Nucleus accumbens (tissue), 56 donors: ENCODE measurements at regions not wholly inside any gene's neighbourhood (a gene's known extent, or its start where the extent isn't known, plus 50 kb on each side); places are given as distances from the start of the nearest gene placed in this dataset.

Experiments
- DNase-seq, 56 donors: peaks; one replicate each; lab custom pipeline; 2025; lab: John Stamatoyannopoulos, UW

GRCh38 chr13:44197791-44198770 is 175.5 kb upstream of the SERP2 start:
- no peak for DNase-seq

DNA sequence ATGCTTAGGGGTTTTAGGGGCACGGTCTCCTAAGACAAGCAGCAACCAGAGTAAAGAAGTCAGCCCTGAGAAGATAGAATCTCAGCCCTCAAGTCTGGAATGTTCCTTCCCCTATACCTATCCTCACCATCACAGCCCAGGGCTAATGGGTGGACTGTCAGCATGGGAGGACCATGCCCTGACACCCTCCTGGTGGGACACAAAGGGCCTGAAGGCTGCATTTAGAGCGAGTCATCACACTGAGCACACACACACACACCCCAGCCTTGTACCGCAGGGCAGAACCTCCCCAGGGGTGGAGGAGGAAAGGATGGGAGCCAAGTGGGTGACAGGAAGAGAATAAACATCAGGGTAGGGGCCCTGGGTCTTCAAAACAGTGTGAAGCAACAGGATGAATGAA is 174.8 kb upstream of the SERP2 start:
- no peak for DNase-seq

- peak in 2 of 56 donors; percentile 8 to 11 for DNase-seq
Measured at GRCh38 chr13:44199627-44200207, 173.9 kb upstream of the SERP2 start.

DNA sequence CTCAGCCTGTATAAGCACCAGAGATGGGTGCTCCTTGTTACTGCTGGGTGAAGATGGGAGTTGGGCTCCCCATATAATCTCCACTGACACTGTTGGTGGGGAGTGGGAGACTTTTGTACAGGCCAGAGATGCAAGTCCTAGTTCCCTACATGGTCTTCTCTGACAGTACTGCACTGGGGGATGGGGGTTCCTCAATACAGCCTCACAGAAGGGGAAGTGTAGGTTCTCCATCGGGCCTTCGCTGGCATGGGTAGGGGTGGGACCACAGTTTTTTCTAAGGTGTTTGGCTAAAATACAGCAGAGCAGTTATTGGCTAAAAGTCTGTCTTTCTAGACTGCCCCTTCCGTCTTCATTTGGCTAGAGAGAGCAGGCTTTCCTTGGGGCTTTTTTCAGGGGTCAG is 167.2 kb upstream of the SERP2 start:
- no peak for DNase-seq

- DNase-seq = no peak
Measured at GRCh38 chr13:44207476-44207875, 166.1 kb upstream of the SERP2 start.

GRCh38 chr13:44210525-44210924 is 163.1 kb upstream of the SERP2 start:
- peak in 1 of 56 donors; percentile 52 for DNase-seq

GRCh38 chr13:44211286-44211685 is 162.3 kb upstream of the SERP2 start:
- DNase-seq = peak in 46 of 56 donors; percentile 7 to 85 (median 56)

- DNase-seq = peak in 7 of 56 donors; percentile 2 to 67 (median 54)
Measured at GRCh38 chr13:44211704-44212346, 161.8 kb upstream of the SERP2 start.

GRCh38 chr13:44212633-44213396 is 160.8 kb upstream of the SERP2 start:
- DNase-seq = peak in 1 of 56 donors; percentile 19

DNA sequence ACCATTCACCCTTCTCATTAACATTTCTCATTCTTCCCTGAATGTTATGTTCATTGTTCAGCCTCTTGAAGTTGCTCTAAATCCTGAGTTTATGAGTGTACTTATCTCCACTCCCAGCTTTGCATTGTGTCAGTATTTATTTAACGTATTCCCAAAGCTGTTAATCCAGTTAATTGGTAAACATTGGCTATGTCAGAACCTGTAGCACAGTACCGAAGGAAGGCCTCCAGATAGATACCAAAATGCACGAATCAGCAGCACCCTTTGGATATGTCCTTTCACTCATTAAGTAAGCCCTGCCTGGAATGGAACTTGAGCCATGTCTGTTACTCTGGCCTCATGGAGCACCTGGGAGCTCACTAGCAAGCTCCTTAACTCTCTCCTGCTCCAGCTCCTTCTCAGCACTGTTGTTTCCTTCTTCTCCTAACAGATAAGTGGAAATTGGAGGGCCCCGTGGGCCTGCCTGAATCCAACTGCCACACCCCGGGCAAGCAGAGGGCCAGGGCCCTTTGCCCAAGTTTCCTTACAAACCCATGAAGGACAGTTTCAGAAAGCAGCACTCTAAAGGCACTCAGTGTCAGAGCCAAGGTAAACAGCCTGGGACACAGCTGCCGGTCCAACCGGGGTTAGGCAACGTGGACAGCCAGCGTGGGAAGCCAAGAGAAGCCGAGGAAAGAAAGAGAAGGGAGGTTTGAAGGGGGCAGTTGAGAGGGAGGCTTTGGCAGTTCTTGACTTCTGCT is 155.0 kb upstream of the SERP2 start:
- peak in 27 of 56 donors; percentile 10 to 69 (median 37) for DNase-seq

DNA sequence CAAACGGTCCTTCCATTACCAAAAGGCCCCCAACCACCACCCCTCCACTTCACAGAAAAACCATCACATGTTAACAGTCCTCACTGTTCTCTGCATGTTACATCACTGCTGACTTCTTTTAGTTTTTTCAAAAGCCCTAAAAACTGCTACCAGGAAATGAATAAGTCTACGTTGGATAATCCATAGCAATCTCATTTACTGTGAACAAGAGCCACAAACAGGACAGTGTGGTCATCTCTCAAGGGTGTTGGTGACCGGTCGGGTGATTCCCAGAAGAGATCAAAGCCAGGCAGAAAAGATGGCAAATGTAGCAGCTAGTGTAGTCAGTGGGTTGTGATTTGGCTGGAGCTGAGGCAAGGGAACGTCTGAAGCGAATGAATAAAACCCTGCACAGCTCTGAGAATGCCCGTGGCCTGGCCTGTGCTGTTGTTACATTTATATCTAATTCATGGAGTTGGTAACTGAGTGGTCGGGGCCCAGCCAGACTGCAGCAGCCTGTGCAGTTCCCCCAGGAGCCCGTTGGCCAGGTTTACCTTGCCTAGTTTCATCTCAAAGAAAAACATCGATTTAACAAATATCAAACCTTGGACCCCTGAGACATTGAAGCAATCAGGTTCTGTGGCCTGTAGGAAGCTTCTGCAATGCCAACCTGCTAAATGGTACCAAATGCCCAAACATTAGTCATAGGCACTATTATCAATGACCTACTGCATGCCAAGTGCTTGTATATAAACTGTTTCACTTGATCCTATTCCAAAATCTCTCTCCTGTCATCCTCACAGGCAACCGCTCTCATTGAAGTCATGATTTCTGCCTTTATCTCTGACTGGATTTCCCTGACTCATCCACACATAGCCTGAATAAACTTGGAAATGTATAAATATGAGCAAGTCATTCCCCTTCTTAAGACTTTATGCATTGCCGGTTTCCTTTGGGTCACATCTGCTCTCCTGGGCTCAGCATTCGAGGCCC is 153.8 kb upstream of the SERP2 start:
- no peak for DNase-seq

- no peak for DNase-seq
Measured at GRCh38 chr13:44220948-44221347, 152.7 kb upstream of the SERP2 start.

- DNase-seq = no peak
Measured at GRCh38 chr13:44221657-44222056, 152.0 kb upstream of the SERP2 start.

DNA sequence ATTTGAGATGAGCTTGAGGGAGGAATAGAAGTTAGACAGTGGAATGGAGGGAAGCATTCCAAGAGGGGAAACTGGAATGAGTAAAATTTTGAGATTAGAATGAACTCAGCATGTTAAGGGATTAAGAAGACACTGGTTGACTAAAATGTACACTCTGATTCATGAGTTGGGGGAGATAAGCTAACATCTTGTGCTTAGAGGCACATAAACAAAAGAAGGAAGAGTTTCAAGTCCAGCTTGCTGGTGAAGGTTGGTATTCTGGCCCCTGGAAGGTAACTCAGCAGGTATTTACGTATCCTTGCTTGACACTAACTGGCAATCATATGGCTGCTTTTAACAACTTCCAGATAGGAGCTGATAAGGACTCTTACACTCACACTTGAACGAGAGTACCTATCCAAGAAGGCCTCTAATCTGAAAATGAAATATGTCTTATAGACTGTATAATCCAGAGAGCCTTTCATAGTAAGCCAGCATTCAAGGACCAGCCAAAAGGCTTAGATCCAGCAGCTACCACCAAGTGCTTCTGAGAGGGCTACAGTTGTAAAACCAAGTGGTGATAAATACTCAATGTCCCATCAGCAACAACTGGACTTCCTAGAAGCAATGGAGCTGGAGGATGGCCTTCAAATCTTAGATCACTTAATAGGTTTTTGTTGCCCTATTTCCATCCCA is 149.7 kb upstream of the SERP2 start:
- no peak for DNase-seq

DNA sequence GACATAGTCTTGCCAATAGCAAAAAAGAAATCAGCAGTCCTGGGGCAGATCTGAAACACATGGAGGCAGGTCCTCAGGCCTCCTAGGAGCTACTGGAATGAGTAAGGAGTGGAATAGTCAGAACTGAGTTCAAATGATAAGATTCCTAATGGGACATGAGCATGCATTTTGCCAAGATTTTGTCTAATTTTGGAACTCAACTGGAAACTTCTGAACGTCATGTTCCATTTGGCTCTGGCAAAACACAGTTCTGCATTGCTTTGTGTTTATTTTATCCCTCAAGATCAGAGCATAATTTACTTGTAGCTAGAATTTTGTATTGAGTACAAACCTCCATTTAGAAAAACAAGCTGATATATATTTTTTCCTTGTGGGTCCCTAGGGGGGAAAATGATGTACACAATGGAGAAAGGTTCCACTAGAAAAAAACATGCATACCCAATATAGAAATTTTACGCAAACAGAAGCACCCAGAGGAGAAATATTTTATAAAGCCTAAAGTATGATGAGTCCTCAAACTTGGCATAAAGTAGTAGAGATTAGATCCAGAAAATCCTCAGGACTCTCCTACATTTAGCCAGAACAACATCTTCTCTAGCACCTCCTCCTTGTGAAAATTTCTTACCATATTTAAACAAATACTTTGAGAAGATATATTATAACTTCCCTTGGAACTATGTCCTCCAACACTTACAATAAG is 149.0 kb upstream of the SERP2 start:
- no peak for DNase-seq

- DNase-seq = no peak
Measured at GRCh38 chr13:44229371-44230030, 144.1 kb upstream of the SERP2 start.

DNA sequence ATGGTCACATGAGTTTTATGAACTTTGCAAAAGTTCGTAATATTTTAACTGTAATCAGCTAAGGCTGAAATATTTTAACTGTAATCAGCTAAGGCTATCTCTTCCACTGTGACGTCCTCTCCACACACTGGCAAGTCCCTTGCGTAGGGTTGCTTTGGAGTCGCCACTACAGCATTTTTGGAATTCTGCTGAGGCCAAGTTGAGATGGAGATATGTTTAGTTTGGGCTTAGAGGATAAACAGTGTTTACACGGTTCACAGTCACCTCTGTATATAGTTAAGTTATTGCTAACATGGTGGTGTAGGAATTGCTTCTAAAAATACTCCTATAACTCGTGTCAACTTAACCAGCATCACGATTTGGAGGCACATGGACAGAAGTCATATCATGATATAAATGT is 143.6 kb upstream of the SERP2 start:
- DNase-seq = no peak
